Renal cortex interstitium (tissue), 11 donors: ENCODE measurements at regions not wholly inside any gene's neighbourhood (a gene's known extent, or its start where the extent isn't known, plus 50 kb on each side); places are given as distances from the start of the nearest gene placed in this dataset.
"Not testable (repeated sequence)": the region's sequence is repeated elsewhere in the genome, so short reads cannot be mapped to it uniquely, and the experiment has no call there.

Source experiments
- DNase-seq, 11 donors: peaks; one replicate each; pipeline ENCODE4 v3.0.0-alpha.2; 2013; ENCODE audit warnings: low read depth in 9 of 11, low spot score in 4 of 11; ENCODE audit errors: extremely low read depth in 1 of 11

DNA sequence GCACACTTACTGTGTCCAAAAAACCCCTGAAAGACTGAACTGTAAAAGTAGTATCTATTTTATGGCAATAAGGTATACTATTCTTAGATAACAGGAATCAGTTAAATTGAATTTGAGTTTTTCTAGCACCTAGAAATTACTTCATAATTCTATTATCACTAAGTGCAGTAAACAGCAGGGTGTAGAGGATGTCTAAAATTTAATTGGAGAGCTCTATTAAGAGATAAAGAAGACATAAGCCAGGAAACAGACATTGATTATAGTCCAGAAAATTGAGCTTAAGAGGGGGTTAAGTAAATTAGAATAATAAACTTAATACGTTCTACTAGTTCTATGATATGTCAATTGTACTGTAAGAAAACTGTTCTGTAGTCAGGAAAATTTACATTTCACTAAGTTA lies 403.5 kb upstream of the CBLB start:
- no peak for DNase-seq

DNA sequence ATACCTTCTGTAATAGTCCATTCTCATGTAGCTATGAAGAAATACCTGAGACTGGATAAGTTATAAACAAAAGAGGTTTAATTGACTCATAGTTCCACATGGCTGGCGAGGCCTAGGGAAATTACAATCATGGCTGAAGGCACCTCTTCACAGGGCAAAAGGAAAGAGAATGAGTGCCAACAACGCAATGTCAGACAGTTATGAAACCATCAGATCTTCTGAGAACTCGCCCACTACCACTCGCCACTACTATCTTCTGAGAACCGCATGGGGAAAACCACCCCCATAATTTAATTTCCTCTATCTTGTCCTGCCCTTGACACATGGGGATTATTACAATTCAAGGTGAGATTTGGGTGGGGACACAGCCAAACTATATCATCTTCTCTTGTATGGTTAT lies 406.8 kb upstream of the CBLB start:
- DNase-seq = no peak

DNA sequence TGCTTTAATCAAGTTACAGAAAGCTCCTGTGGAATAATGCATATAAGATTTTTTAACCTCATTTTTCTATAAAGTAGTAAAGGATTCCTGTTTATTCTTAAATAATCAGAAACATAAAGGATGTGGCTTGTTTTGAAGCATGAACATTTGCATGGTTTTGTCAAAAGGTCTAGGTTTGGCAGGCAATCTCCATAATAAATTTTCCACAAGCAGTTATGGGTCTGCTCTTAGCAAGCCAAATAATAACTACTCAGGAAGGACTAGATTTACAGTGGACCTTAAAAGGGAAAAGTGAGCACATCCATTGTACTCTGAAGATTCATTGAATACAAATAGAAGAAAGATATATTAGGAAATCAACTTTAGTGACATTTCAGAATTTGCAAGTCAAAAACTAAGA lies 407.3 kb upstream of the CBLB start:
- no peak for DNase-seq

DNA sequence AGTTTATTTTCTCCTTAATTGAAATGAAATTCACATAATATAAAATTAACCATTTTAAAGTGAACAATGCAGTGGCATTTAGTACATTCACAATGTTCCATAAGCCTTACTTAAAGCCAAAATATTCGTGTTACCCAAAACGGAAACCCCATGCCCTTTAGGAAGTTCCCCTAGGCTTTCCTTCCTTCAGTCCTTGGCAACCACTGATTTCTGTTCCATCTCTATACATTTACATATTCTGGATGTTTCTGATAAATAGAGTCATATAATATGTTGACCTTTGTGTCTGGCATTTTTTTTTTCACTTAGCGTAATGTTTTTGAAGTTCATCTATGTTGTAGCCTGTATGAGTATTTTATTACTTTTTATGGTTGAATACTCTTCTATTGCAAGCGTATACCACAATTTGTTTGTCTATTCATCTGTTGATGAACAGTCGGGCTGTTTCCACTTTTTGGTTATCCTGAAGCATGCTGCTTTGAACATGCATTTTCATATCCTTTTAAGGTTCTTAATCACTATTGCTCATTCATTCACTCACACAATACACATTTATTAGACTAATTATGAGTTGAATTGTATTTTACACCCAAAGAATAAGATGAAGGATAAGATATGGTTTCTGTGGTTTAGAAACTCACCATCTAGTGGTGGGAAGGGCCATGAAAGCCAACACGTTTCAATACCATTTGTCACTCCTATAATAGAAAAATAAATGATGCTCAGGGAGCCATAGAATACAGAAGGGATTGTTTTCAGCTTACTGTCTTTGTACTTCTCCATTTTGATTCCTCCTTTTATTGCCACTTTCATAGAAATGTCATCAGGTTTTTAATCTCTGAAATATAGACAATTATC lies 408.2 kb upstream of the CBLB start:
- no peak for DNase-seq

DNA sequence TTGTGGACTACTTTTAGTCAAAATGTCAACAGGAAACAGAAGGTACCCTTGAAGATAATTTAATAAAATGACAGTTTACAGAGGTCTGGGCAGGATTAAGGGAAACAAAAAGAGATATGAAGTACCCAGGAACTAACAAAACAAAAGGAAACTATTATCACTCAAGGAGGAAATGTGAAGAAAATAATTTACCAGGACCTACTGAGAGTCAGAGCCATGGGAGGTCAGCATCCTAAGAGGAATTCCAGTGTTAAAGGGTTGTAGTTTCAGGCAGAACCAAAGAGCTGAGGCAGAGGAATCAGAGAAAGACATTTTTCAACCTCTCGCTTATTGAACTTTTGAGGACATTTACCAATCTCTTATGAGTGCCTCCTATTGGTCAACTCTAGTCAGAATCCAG lies 408.9 kb upstream of the CBLB start:
- no peak for DNase-seq

DNA sequence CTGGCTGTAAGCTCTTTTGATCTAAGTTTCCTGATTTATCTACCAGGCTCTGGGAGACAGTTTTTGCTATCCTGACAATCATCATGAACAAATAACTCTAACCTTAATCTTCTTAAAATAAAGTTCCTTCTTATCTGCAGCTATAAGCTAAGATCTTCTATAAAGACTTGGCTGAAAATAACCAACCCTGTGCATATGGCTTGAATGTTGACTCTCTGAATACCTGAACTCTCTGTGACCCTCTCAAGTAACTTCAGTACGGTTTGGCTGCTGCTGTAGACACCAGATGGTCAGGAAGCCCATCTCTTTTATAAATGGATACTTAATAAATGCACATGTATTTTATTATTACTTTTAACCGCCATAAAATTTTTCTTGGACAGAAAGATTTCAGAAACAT lies 412.4 kb upstream of the CBLB start:
- DNase-seq = peak in 1 of 11 donors; percentile 37

DNA sequence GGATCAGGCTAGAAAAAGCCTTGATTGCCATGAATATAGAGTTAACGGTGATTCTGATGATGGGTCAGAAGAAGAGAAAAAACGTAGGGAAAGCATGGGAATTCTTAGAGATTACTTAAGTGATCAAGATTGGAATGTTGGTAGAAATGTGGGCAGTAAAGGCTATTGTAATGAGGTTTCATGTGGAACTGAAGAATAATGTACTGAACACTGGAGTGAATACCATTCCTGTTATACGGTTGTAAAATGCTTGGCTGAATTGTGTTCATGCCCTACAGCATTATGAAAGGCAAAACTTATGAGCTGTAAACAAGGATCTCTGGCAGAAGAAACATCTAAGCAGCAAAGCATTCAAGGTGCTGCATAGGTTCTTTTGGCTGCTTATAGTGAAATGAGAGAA lies 414.1 kb upstream of the CBLB start:
- no peak for DNase-seq

DNA sequence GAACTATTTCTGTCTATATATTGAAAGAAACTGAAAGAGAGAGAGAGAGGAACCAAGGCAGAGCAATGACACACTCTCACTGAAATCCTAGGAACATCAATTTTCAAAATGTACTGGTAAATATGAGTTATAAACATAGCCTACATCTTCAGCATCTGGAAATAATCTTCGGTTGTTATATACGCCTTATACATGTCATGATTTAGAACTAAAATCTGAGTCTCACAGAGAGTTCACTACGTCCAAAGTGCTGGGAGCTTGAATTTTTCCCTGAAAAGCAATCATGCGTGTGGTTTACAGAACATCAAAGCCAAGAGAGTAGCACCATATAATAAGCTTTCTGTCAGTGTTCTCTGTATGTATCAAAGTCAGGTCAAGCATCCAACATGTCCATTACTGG lies 420.0 kb upstream of the CBLB start:
- no peak for DNase-seq

DNA sequence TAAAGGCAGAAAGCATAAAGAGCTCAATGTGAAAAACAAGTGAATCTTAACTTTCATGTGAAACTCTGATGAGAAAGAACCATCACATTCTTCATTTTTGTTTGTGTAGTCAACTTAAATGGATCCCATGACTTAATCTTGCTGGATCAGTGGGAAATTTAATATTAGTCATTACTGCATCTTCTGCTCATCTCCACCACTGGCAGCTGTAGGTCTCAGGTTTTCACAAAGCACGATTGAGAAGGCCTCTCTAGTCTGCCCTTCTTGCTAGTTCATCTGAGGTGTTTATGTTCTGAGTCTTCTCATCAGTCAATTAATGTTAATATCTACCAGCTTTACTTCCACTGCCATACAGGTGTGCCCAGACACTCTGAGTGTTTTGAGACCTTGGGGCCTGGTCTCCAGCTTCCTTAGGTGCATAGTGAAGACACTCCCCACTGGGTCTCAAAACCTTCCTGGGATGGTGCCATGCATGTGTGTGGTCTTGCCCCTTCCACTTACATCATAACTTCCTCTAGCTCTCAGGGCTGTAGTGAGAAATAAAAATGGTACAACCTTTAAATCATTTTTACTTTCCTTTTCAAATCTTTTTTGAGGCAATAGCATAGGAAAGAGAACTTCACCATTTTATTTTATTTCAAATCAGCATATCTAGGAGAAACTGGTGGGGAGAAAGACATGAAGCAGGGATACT lies 421.6 kb upstream of the CBLB start:
- no peak for DNase-seq

DNA sequence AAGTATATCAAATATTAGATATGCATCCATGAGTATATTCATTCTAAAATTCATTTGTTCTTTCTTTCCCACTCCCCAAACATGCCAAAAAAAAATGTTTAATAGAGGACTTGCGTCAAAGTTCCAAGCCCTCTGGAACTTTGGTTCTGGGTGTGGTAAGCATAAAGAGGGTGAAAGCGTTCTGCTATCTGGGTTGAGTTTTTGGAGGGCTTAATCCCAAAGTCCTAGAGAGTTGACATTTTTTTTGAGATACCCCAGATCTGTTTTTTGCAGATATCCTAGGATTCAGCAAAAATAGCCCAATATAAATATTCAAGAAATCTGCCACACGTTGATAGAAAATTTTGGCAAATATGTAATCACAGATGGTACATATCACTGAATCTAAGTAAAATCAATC lies 424.3 kb upstream of the CBLB start:
- DNase-seq = no peak

DNA sequence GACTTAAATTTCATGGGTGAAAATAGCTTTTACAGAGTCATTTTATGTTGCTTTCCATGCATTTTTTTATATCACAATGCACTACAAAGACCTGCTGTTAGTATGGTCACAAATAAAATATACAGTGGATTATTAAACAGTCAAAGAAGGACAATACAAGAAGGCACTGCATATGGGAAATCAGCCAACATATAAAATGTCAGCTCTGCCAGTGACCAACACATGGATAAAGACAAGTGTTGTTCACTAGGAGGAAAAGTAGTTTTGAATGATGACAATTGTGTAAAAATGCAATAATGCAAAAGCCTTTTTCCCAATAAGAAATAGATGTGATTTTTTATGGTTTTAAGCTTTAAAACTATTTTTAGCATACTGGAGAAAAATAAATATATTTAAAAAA lies 425.3 kb upstream of the CBLB start:
- no peak for DNase-seq

DNA sequence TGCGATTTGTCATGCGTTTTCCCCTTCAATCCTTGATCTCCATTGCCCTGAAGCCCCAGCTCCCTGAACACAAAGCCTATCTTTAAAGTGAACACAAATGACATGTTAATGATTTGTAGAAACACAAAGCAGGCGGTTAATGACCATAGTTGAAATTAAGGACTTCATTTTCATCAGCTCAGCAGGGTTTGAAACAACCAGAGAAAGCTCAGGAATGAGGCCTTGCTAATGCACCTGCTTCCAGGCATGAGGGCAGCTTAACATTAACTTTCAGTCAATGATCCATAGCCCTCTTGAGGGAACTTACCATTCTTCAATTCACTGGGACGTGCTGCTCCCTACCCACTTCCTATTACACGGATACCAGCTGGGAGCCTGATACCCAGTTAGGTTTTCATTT lies 427.2 kb upstream of the CBLB start:
- peak in 7 of 11 donors; percentile 19 to 73 (median 46) for DNase-seq

DNA sequence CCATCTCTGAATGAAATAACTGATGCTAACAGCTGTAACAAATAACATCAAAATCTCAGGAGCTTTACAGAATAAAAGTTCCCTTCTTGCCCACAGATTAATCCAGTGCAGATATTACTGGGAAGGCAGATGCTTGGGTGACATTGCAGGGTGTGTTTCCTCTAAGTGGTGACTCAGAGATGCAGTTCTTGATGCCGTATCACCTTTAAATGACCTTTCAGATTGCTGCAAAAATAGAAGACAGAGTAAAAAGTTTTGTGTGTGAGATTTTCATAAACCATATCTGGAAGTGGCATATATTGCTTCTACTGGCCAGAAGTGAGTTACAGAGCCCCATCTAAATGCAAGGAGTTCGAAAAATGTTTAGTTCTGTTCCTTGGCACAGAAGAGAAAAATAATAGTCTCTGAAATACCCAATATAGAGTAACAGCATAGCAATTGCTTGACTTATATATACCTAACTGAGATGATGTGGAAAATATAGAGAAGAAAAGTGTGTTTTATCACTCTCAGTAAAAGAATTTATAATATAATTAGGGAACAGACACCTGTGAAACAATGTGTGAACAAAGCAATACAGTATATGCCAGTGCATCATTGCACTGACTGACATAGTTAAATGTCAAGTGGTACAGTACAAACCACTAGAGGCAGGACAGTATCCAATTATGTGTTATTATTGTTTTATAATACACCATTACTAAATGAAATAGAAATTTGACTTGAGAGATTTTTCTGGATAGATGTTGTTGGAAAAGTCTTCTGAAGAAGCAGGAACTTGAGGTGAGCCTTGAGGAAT lies 430.7 kb upstream of the CBLB start:
- no peak for DNase-seq

DNA sequence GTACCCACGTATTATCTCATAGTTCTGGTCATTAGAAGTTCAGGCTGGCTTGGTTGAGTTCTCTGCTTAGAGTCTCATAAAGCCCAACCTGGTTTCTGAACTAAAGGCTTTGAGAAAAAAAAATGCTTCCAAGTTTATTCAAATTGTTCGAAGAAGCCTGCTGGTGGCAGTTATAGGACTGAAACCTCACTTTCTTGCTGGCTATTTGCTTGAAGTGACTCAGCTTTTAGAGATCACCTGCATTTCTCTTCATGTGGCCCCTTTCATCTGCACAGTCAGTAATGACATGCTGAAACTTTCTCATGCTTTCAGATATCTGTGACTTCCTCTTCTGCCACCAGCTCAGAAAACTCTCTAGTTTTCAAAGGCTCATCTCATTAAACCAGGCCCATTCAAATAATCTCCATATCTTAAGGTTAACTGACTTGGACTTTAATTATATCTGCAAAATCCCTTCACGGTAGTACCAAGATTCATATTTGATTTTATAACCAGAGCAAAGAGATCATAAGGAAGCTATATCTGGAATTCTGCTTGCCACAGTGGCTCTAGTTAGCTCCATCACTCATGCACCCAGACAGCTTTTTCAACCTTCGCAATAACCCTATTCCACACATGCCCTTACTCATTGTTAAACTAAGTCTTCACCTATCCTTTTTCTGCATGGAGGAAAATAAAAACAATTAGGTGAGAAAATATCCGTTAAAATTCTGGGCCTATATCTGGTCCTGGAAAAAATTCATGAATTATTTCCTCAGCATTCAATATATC lies 433.8 kb upstream of the CBLB start:
- DNase-seq = no peak

DNA sequence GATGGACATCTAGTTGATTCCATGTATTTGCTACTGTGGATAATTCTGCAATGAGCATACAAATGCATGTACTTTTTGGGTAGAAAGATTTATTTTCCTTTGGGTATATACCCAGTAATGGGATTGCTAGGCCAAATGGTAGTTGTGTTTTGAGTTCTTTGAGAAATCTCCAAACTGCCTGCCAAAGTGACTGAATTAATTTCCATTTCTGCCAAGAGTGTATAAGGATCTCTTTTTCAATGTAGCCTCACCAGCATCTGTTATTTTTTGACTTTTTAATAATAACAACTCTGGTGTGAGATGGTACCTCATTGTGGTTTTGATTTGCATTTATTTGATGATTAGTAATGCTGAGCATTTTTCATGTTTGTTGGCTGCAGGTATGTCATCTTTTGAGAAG lies 435.0 kb upstream of the CBLB start:
- no peak for DNase-seq

DNA sequence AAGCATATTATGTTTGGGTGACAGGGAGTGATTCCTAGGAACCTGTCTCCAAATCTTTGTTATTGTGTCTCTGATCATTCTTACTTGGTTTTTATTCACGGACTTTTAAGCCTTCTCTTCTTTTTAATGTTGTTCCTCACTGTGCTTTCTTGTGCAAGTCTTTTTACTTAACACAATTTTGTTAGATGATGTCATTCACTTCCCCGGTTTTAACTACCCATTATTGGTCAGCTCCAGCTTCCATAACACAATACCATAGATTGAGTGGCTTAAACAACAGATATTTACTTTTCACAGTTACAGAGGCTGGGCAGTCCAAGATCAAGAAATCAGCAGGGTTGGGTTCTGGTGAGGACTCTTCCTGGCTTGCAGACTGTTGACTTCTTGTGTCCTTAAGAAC lies 436.3 kb upstream of the CBLB start:
- no peak for DNase-seq

DNA sequence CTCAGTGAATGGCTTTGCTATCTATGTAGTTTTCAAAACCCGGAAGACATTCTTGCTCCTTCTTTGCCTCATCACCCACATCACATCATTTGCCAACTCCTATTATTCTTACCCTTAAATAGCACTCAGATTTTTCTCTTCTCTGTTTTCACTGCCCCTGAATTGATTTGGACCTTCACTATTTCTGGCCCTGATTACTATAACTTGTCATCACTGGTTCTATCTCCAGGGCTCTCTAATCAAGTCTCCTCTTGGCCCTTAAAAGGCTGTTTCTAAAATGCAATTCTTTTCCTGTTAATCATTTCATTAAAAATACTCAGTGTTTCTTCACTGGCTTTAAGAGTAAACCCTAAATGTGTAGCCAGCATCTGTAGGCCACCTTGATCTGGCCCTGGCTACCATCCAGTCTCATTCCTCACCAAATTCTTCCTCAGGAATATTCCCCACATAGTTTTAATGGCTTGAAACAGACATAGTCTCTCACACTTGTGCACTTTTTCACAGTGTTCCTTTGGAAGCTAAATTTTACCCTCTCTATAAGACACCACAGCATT lies 437.1 kb upstream of the CBLB start:
- DNase-seq = no peak

DNA sequence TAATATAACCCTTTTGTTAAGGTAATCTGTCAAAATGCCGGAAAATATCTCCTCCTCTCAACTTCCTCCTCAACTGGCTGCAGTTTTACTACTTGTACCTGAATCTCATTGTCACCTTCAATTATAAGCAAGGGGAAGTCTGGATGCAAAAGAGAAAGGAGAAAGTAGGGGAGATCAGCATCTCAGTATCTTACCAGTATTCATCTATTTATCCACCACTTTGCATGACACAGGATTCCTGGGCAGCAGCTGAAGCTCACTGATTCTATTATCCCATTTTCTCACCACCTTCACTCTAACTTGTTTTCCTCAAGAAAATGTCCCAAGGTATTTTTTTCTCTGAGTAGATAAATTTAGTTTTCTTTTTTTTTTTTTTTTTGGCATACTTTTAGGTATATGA lies 440.5 kb upstream of the CBLB start:
- no peak for DNase-seq

DNA sequence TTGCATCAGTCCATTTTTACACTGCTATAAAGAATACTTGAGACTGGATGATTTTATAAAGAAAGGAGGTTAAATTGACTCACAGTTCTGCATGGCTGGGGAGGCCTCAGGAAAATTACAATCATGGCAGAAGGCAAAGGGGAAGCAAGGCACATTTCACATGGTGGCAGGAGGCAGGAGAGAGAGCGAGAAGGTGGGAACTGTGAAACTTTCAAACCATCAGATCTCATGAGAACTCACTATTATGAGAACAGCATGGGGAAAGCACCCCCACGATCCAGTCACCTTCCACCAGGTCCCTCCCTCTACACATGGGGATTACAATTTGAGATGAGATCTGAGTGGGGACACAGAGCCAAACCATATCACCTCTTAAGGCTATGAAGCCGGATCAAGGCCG lies 441.0 kb upstream of the CBLB start:
- not testable (repeated sequence) for DNase-seq
